ENCODE measurements at regions not wholly inside any gene's neighbourhood (a gene's known extent, or its start where the extent isn't known, plus 50 kb on each side); places are given as distances from the start of the nearest gene placed in this dataset.

- ChIA-PET CTCF (no interaction called here), POLR2A (no interaction called here)
- Histone ChIP-seq H3K4me2 (ENCODE audit: insufficient read depth, low read length) (no peak overlapping the region), H3K4me1 (ENCODE audit: control insufficient read depth, extremely low read depth, insufficient read depth, low read length) (no peaks in the 10 kb centered on the region), H3K9me1 (replicated peaks; ENCODE audit: control insufficient read depth, extremely low read depth, insufficient read depth, low read length) (no peaks in the 10 kb centered on the region), H3K79me2 (ENCODE audit: control insufficient read depth, insufficient read depth, low read length) (no peaks in the 10 kb centered on the region), H4K20me1 (replicated peaks; ENCODE audit: control insufficient read depth, extremely low read depth, insufficient read depth, low read length) (no peaks in the 10 kb centered on the region), H3K9me3 (replicated peaks; ENCODE audit: control insufficient read depth, insufficient read depth, low read length) (no peaks in the 10 kb centered on the region), H3K4me3 (replicated peaks in 1 of 3; ENCODE audit: insufficient read depth in 1 of 3, low read depth in 1 of 3, low read length in 3 of 3) (no peak overlapping the region), H3K27ac (ENCODE audit: insufficient read depth, low read depth, low read length) (no peak overlapping the region), H2AFZ (ENCODE audit: low read depth, low read length) (no peak overlapping the region), H3K27me3 (ENCODE audit: control insufficient read depth in 2 of 2, insufficient read depth in 2 of 2, low read length in 2 of 2) (peaks cover 0 to 7% of the 10 kb centered on the region in 2 experiments), H3K36me3 (ENCODE audit: control insufficient read depth in 2 of 2, extremely low read depth in 1 of 2, insufficient read depth in 2 of 2, low read length in 2 of 2) (no peaks in the 10 kb centered on the region), H3K9ac (replicated peaks; ENCODE audit: extremely low read depth, insufficient read depth, low read length) (no peak overlapping the region)
- BruUV-seq (replicated peaks) = no TSS peak
- dilution Hi-C loops (cut with MboI; ENCODE audit: extremely low pct_ligation_motif_present, low sequenced_read_pairs) = no loop called here
- no peak for TF ChIP-seq MYC (IDR thresholded peaks at IDR 0.05; ENCODE audit: low read depth, low read length)
- TF ChIP-seq POLR2A (IDR thresholded peaks at IDR 0.05; ENCODE audit: low read depth, low read length) = no peak
- no peak for TF ChIP-seq GATA2 (IDR thresholded peaks at IDR 0.05; ENCODE audit: insufficient read depth, insufficient read length, low read depth, low read length)
- TF ChIP-seq CTCF (IDR thresholded peaks at IDR 0.05; ENCODE audit: extremely low read depth in 1 of 2, insufficient read depth in 1 of 2, low read depth in 1 of 2, low read length in 2 of 2) = no peak
- TF ChIP-seq POLR2AphosphoS5 (IDR thresholded peaks at IDR 0.05; ENCODE audit: insufficient read depth, low read depth, low read length) = no peak
- TF ChIP-seq, protein P1, sequence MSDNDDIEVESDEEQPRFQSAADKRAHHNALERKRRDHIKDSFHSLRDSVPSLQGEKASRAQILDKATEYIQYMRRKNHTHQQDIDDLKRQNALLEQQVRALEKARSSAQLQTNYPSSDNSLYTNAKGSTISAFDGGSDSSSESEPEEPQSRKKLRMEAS (IDR thresholded peaks at IDR 0.05; ENCODE audit: insufficient read depth, insufficient read length) = no peak
- no peak for TF ChIP-seq EZH2 (IDR thresholded peaks at IDR 0.05; ENCODE audit: borderline replicate concordance, low read depth, low read length, severe bottlenecking)
- DNase-seq (ENCODE audit: low read depth, low spot score) (no peak), FAIRE-seq (no peak)
- intact Hi-C loops (cut with micrococcal nuclease) = no loop called here
Measured at GRCh38 chr14:51189600-51190376, 50.3 kb upstream of the TMX1 start.

Measured in endothelial cell of umbilical vein (primary cell).